Activated CD8-positive, alpha-beta memory T cell treated with anti-CD3 and anti-CD28 coated beads, Interleukin-2, amount 10 ng/mL, durations not matched to agents 7 days and 5 days (primary cell): ENCODE measurements at regions not wholly inside any gene's neighbourhood (a gene's known extent, or its start where the extent isn't known, plus 50 kb on each side); places are given as distances from the start of the nearest gene placed in this dataset.

Experiments used
- ATAC-seq: fragments of 150-1000 bp; cut with Tn5 transposase; one replicate; pipeline ENCODE4 v1.10.0; 2021; ENCODE audit warnings: moderate library complexity
- CTCF ChIA-PET: fragments of 350-600 bp; sonication (Branson Sonifier 250); formaldehyde crosslinking; loops from one replicate; lab custom pipeline; 2021; ENCODE audit warnings: antibody characterized with exemption; lab: Charles Lee
- DNase-seq: peaks from one replicate; pipeline ENCODE4 v3.0.0-alpha.2; 2020
- H3K27ac Mint-ChIP-seq: one replicate; pipeline ENCODE4 v1.8.0; 2021; ENCODE audit warnings: mild to moderate bottlenecking, mixed read lengths
- H3K27me3 Mint-ChIP-seq: one replicate; pipeline ENCODE4 v1.8.0; 2021; ENCODE audit warnings: mixed read lengths
- H3K36me3 Mint-ChIP-seq: one replicate; pipeline ENCODE4 v1.8.0; 2021; ENCODE audit warnings: mild to moderate bottlenecking, mixed read lengths
- H3K4me1 Mint-ChIP-seq: one replicate; pipeline ENCODE4 v1.8.0; 2021; ENCODE audit warnings: mixed read lengths
- H3K4me3 Mint-ChIP-seq: one replicate; pipeline ENCODE4 v1.8.0; 2021; ENCODE audit warnings: mild to moderate bottlenecking, moderate library complexity, mixed read lengths
- H3K9me3 Mint-ChIP-seq: one replicate; pipeline ENCODE4 v1.8.0; 2022; ENCODE audit warnings: low read depth, mixed read lengths

DNA sequence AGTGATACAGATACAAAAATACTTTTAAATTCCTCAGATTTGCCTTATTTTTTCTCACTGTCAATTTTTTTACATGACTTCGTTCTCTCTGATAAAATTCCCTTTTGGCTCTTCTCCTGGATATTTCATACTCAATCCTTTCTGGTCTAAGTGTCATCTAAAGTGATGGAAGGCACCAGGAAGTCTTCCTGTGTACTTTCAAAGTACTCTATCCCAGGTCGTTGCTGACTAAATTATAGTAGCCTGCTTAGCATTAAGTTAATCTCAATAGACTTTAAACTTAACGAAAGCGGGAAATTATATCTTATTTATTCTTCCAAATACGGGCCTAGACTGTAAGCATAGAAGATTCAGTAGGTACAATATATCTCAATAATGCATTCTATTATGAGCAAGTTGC is 67.8 kb downstream of the CASP12 start:
- DNase-seq (no peak), ATAC-seq (no peak)
- H3K36me3 Mint-ChIP-seq = no peaks in the 10 kb centered on the region
- H3K4me1 Mint-ChIP-seq = peaks cover 4% of the 10 kb centered on the region
- peaks cover 2% of the 10 kb centered on the region for H3K9me3 Mint-ChIP-seq
- H3K27ac Mint-ChIP-seq = no peak overlapping the region
- H3K4me3 Mint-ChIP-seq = no peak overlapping the region
- CTCF ChIA-PET = no interaction called here
- no peaks in the 10 kb centered on the region for H3K27me3 Mint-ChIP-seq

DNA sequence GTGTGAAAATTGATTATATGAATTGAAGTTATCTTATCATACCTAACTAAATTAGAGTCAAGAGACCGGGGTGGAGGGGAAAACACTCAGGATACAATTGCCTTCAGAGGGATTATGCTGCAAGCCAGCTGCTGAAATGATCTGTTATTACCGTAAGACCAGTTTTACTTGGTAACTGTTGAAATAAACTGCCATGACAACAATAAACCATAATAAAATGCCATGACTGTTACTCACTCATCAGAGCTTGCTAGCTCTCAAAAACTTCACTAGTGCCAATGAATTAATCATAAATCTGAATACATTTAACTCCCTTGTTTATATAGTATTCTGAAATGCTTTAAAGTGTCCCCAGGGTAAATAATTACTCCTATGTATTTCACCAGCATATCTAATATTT is 68.2 kb downstream of the CASP12 start:
- H3K36me3 Mint-ChIP-seq = no peaks in the 10 kb centered on the region
- no peaks in the 10 kb centered on the region for H3K27me3 Mint-ChIP-seq
- H3K9me3 Mint-ChIP-seq = peaks cover 2% of the 10 kb centered on the region
- no peak overlapping the region for H3K27ac Mint-ChIP-seq
- H3K4me3 Mint-ChIP-seq = no peak overlapping the region
- ATAC-seq = no peak
- peaks cover 4% of the 10 kb centered on the region for H3K4me1 Mint-ChIP-seq
- CTCF ChIA-PET = no interaction called here
- no peak for DNase-seq

DNA sequence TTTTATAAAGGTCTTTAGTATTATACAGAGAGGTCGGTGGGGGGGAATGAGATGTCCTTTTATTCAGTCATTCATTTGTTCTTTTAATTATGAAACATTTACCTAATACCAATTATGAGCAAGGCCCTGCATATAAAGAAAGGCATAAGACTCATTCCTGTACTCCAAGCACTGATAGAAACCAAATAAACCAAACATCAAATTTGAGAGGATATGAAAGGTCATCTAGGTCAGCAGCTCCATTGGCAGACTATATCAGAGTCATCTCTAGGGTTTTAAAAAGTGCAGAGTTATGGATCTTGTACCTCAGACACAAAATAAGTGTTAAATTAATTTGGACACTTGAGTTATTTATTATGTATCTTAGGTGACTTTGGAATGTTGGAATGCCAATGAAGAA is 71.5 kb downstream of the CASP12 start:
- Mint-ChIP-seq H3K36me3 (no peaks in the 10 kb centered on the region), H3K27me3 (no peaks in the 10 kb centered on the region), H3K9me3 (peaks cover 2% of the 10 kb centered on the region), H3K4me1 (peaks cover 4% of the 10 kb centered on the region), H3K4me3 (no peak overlapping the region), H3K27ac (no peak overlapping the region)
- DNase-seq (no peak), ATAC-seq (no peak)
- CTCF ChIA-PET = interaction anchor here (0.7 kb wide), 1 partner anchor 102 kb away, joined by 3 read pairs; no protein-coding TSS in a partner anchor

DNA sequence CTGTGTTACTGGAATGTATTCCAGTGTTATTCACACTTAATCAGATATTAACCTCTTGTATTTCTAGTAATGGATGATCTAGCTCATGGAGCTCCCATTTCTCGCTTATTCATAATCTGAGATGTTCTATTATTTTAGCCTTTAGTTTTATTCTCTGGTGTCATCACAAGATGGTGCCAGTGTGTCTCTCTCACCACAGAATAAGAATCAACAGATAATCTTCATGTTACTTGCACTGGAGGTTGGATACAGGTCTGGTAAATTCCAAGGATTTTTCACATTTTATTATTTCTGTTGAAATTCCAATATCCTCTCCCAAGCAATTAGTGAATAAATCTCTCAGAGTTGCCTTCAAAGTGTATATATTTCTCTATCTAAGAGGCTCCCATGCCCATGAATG is 74.6 kb downstream of the CASP12 start:
- Mint-ChIP-seq H3K4me3 (no peak overlapping the region), H3K4me1 (peaks cover 8% of the 10 kb centered on the region), H3K27me3 (no peaks in the 10 kb centered on the region), H3K27ac (no peak overlapping the region), H3K9me3 (no peaks in the 10 kb centered on the region), H3K36me3 (no peaks in the 10 kb centered on the region)
- ATAC-seq (no peak), DNase-seq (no peak)
- CTCF ChIA-PET = interaction anchor here (0.7 kb wide), 1 partner anchor 29 kb away, joined by 3 read pairs; no protein-coding TSS in a partner anchor

DNA sequence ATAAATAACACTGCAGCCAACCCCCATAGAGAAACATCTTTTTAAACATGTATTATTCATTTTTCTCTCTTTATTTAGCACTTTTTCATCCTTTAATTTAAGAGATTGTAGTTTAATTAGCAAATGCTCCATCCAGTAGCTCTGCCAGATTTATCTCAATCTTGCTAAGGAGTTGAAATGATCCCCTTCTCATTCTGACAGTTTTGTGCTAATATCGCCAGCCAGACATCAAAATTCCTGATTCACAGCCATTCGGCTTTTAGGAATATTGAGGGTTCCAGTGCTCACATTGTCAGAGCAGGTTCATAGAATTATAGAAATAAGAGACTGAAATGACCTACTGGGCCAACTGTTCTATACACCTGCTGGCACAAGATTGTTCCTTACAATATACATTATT is 77.8 kb downstream of the CASP12 start:
- H3K4me1 Mint-ChIP-seq = peaks cover 4% of the 10 kb centered on the region
- CTCF ChIA-PET = no interaction called here

DNA sequence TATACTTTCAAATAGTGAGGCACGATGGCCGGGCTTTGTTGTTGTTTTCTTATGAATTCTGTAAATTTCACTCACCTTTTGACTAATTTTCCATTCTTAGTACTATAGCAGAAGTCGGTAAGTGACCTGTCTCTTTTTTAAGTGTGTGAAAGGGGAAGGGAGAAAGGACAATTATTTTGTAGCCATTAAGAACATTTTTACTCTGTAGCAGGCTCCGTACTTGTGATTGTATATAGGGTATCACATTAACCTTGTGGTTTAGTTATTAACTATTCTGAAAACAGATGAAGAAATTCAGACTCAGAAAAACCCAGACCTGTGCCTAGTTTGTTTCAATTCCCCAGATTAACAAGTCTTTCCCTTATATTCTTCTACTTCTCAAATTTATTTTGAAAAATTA is 78.7 kb downstream of the CASP12 start:
- CTCF ChIA-PET = no interaction called here
- no peaks in the 10 kb centered on the region for H3K9me3 Mint-ChIP-seq
- no peaks in the 10 kb centered on the region for H3K27me3 Mint-ChIP-seq
- no peak for DNase-seq
- H3K36me3 Mint-ChIP-seq = no peaks in the 10 kb centered on the region
- no peak overlapping the region for H3K4me3 Mint-ChIP-seq
- no peak overlapping the region for H3K27ac Mint-ChIP-seq
- H3K4me1 Mint-ChIP-seq = peaks cover 4% of the 10 kb centered on the region
- no peak for ATAC-seq

More for the DNA sequence above, 77.8 kb downstream of the CASP12 start:
- DNase-seq (no peak), ATAC-seq (no peak)
- Mint-ChIP-seq H3K36me3 (no peaks in the 10 kb centered on the region), H3K9me3 (no peaks in the 10 kb centered on the region), H3K27ac (no peak overlapping the region), H3K27me3 (no peaks in the 10 kb centered on the region), H3K4me3 (no peak overlapping the region)

DNA sequence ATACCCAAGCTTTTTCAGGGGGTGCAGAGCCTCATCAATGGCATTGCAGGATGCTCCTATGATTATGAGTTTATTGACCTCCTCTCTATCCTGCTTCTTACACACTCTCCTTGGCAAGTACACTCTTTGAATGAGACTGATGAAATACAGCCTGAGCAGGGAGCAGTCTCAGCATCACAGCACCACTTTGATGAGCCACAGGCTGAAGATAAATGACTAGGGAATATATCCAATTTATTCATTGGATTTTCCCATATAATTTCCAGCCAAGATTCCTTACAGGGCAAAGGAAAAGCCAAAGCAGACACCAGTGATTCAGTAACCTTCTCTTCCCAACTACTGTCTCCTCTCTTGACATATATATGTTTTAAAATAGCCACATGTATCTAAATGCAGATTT is 79.2 kb downstream of the CASP12 start:
- CTCF ChIA-PET = no interaction called here
- Mint-ChIP-seq H3K27ac (no peak overlapping the region), H3K36me3 (no peaks in the 10 kb centered on the region), H3K27me3 (no peaks in the 10 kb centered on the region), H3K4me1 (peaks cover 4% of the 10 kb centered on the region), H3K4me3 (no peak overlapping the region), H3K9me3 (no peaks in the 10 kb centered on the region)
- ATAC-seq = no peak
- DNase-seq = no peak

DNA sequence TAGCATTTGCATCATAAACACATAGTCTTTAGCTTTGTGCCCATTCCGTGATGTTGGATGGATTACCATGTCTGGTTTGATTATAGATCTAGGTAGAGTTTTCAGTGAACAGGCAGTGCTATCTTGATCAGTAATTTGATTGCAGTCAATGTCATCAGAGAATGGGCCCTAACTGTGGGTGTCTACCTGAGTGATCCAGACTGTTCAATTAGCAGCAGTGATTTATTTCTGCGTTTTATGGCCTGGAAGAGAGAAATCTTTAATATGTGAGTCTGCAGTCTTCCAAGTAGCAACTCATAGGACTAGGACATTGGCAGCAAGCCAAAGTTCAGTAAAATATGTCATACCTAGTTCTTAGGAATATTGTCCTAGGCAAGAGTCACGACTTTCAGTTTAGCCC is 80.3 kb downstream of the CASP12 start:
- H3K27ac Mint-ChIP-seq = no peak overlapping the region
- H3K4me1 Mint-ChIP-seq = peaks cover 4% of the 10 kb centered on the region
- no peak overlapping the region for H3K4me3 Mint-ChIP-seq
- peaks cover 4% of the 10 kb centered on the region for H3K9me3 Mint-ChIP-seq
- CTCF ChIA-PET = no interaction called here
- H3K36me3 Mint-ChIP-seq = peaks cover 2% of the 10 kb centered on the region
- H3K27me3 Mint-ChIP-seq = no peaks in the 10 kb centered on the region
- no peak for ATAC-seq
- DNase-seq = no peak

DNA sequence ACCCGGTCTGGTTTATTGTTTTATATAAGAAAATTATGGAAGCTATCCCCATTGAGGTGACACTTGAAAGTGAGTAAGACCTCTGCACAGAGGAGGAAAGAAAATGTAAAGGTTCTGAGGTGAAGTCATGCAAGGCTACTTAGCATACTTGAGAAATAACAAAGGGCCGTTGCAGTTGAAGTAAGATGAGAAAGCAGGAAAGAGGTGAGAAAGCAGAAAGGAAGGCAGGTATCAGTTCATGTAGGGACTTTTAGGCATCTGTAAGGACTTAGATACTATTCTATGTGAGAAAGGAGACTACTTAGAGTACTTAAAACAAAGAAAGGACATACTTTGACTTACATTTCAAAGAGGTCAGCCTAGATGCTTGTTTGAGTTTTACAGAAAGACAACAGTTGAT is 84.7 kb downstream of the CASP12 start:
- ATAC-seq = no peak
- H3K4me1 Mint-ChIP-seq = no peaks in the 10 kb centered on the region
- no peak for DNase-seq
- peaks cover 4% of the 10 kb centered on the region for H3K9me3 Mint-ChIP-seq
- H3K27ac Mint-ChIP-seq = no peak overlapping the region
- CTCF ChIA-PET = no interaction called here
- H3K36me3 Mint-ChIP-seq = peaks cover 3% of the 10 kb centered on the region
- H3K4me3 Mint-ChIP-seq = no peak overlapping the region
- H3K27me3 Mint-ChIP-seq = no peaks in the 10 kb centered on the region

DNA sequence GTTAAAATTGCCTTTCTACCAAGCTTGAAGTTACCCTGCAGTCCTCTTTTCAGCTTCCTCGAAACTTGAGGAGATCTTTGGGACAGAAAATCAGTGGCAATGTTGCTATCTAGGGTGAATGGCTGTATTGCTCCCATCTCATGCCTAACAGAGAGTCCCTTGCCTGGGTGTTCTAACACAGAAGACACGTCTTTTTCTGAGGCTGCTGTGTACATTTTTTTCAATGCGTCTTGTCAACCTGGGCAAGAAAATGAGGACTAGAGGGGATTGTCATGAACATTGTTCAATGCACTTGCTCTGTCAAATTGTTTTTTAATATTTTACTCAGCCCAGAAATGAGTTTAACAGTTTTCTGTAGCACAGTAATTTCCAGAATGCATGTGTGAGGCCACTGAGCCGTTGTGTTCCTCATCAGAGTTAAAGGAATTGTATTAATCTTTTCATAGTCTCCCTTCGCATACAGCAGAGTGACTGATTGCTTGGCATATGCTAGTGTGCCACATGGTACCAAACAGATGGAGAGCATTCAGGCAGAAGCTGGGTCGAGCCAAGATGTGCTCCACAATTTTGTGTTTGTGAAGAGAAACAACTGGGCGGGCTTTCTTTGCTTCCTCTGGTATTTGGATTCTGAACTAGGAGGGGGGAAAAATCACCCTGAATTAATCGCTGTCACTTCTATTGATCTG is 86.0 kb downstream of the CASP12 start:
- H3K9me3 Mint-ChIP-seq = peaks cover 4% of the 10 kb centered on the region
- ATAC-seq = no peak
- no peak overlapping the region for H3K27ac Mint-ChIP-seq
- H3K4me3 Mint-ChIP-seq = no peak overlapping the region
- H3K36me3 Mint-ChIP-seq = peaks cover 3% of the 10 kb centered on the region
- CTCF ChIA-PET = no interaction called here
- no peaks in the 10 kb centered on the region for H3K4me1 Mint-ChIP-seq
- no peaks in the 10 kb centered on the region for H3K27me3 Mint-ChIP-seq
- no peak for DNase-seq

DNA sequence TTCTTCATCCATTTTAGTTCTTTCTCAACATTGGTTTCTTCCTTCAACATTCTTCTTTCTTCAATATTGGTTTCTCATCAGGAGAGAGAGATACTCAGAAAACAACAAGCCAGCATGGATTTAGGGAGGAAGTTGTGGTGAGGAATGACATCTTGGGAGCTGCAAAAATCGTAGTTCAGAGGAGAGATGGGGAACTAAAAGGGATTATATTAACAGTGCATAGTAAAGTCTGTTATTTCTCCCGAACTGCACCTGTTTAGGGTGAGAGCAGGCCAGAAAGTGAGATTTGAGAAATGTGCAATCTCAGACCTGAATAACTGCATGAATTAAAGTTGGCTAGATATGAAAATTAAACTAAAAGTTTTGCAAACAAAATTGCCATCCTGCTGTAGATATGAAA is 94.5 kb downstream of the CASP12 start:
- no peak for ATAC-seq
- H3K4me1 Mint-ChIP-seq = peaks cover 13% of the 10 kb centered on the region
- no peaks in the 10 kb centered on the region for H3K27me3 Mint-ChIP-seq
- CTCF ChIA-PET = no interaction called here
- no peak overlapping the region for H3K27ac Mint-ChIP-seq
- DNase-seq = no peak
- no peak overlapping the region for H3K4me3 Mint-ChIP-seq
- H3K36me3 Mint-ChIP-seq = peaks cover 14% of the 10 kb centered on the region
- peaks cover 4% of the 10 kb centered on the region for H3K9me3 Mint-ChIP-seq

DNA sequence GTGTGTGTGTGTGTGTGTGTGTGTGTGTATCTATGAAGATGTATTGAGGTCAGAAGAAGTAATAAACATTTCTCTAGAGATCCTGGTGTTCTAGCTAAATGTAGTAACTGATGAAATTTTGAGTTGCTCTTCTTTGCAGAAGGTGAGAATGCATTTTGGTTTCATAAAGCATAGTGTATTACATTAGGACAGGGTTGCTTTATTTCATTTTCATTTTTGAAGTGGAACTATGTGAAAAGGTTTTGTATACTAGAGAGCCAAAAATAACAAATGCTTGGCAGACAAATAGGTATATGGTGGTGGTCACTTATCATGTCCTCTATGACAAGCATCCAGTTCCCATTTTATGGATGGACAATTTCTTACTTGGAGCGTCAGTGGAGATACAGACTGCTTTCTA is 99.0 kb downstream of the CASP12 start:
- no peaks in the 10 kb centered on the region for H3K27me3 Mint-ChIP-seq
- ATAC-seq (peak; percentile 74), DNase-seq (no peak)
- peak overlapping the region; percentile 93 for H3K27ac Mint-ChIP-seq
- peak overlapping the region; percentile 51 for H3K4me3 Mint-ChIP-seq
- CTCF ChIA-PET = no interaction called here
- H3K4me1 Mint-ChIP-seq = peaks cover 23% of the 10 kb centered on the region
- peaks cover 12% of the 10 kb centered on the region for H3K9me3 Mint-ChIP-seq
- peaks cover 39% of the 10 kb centered on the region for H3K36me3 Mint-ChIP-seq

DNA sequence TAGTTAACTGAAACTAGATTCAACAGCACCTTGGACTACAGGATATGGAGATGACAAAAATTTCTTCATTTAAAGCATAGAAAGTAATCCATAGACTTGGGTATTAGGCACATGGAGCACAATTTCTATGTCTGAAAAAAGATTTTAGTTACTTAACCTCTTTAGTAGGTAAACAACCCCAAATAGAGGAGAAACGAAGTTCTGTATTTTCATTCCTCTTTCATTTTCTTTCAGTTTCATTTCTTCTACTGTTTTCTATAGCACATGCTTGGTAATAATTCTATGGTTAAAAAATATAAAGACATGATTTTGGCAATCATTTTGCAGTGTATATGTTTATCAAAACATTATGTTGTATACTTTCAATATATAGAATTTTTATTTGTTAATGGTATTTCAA is 99.5 kb downstream of the CASP12 start:
- CTCF ChIA-PET = no interaction called here
- DNase-seq (no peak), ATAC-seq (peak; percentile 74)
- H3K36me3 Mint-ChIP-seq = peaks cover 38% of the 10 kb centered on the region
- H3K4me1 Mint-ChIP-seq = peaks cover 22% of the 10 kb centered on the region
- H3K27ac Mint-ChIP-seq = peak overlapping the region; percentile 93
- no peaks in the 10 kb centered on the region for H3K27me3 Mint-ChIP-seq
- peak overlapping the region; percentile 68 for H3K4me3 Mint-ChIP-seq
- H3K9me3 Mint-ChIP-seq = peaks cover 11% of the 10 kb centered on the region

DNA sequence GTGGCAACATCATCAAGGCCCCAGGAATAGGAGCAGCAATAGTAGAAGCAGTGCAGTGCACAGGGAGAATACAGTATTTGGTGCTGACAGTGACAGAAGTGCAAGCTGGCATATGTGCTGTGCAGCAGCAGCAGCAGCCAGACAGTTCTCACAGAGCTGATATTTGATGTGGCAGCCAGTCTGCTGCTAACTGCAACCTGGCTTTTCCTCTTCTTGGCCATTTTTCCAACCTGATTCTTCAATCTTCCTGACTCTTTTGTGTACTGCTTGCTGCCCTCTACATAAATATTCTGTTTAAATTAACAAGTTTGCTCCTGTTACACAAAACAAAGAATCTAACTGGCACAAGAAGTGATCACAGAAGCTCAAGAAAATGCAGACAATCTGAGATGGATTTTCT is 102.0 kb downstream of the CASP12 start:
- Mint-ChIP-seq H3K27me3 (no peaks in the 10 kb centered on the region), H3K9me3 (peaks cover 8% of the 10 kb centered on the region), H3K36me3 (peaks cover 30% of the 10 kb centered on the region), H3K4me3 (no peak overlapping the region), H3K4me1 (peaks cover 20% of the 10 kb centered on the region), H3K27ac (no peak overlapping the region)
- ATAC-seq (no peak), DNase-seq (no peak)
- CTCF ChIA-PET = interaction anchor here (1.2 kb wide), 1 partner anchor 9 kb away, joined by 3 read pairs; no protein-coding TSS in a partner anchor
